ACC112 (cell line): ENCODE measurements at regions not wholly inside any gene's neighbourhood (a gene's known extent, or its start where the extent isn't known, plus 50 kb on each side); places are given as distances from the start of the nearest gene placed in this dataset.

ENCODE experiments used
- H2AFZ ChIP-seq: fragments of 200-600 bp; sonication (generic); one replicate; pipeline ENCODE4 v1.6.0; 2017; ENCODE audit warnings: antibody characterized with exemption, low read length; ENCODE audit not compliant: unreplicated experiment
- H3K27ac ChIP-seq: fragments of 200-600 bp; sonication (generic); 2 replicates; pipeline ENCODE4 v1.5.1; 2014; ENCODE audit warnings: low read depth, mild to moderate bottlenecking, antibody characterized with exemption, low read length, moderate library complexity
- H3K27me3 ChIP-seq: fragments of 200-600 bp; sonication (generic); 2 replicates; pipeline ENCODE4 v1.6.1; 2014; ENCODE audit warnings: mild to moderate bottlenecking, antibody characterized with exemption, low read length, moderate library complexity, mixed read lengths; ENCODE audit not compliant: insufficient read depth
- H3K36me3 ChIP-seq: fragments of 200-600 bp; sonication (generic); 2 replicates; pipeline ENCODE4 v1.6.1; 2016; ENCODE audit warnings: mild to moderate bottlenecking, antibody characterized with exemption, low read length, moderate library complexity, mixed read lengths; ENCODE audit not compliant: insufficient read depth
- H3K4me1 ChIP-seq: fragments of 200-600 bp; sonication (generic); one replicate; pipeline ENCODE4 v1.6.1; 2016; ENCODE audit warnings: low read length, mixed read lengths; ENCODE audit not compliant: insufficient read depth, unreplicated experiment, control insufficient read depth
- H3K4me3 ChIP-seq: fragments of 200-600 bp; sonication (generic); 2 replicates; pipeline ENCODE4 v1.5.1; 2014; ENCODE audit warnings: mild to moderate bottlenecking, low read depth, low read length
- H3K79me2 ChIP-seq: fragments of 200-600 bp; sonication (generic); one replicate; pipeline ENCODE4 v1.6.0; 2016; ENCODE audit warnings: low read length; ENCODE audit not compliant: control insufficient read depth, unreplicated experiment, insufficient read depth

DNA sequence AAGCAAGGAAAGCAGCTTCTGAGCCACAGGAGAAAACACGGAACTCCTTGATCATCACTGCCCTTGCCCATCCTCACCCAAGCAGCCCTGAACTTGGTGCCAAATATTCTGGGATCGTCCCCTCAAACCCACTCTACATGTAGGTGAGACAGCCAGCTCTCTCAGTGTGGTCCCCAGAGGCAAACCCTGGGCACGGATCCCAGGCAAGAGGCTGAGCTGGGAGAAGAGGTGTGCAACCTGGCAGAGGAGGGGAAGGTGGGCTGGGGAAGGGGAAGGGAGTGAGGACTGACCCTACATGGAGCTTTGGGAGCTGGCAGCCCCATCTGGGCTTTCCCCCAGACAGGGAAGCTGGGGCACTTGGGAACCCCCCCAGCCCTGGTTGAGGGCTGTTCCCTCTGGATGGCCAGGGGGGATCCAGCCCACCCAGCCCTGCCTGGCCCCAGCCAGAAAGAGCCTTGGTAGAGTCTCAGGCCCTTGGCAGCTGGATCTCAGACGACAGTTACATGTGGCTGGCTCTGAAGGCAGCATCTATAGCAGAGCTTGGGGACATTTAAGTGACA, 186.2 kb upstream of the CST7 start:
- Histone ChIP-seq H3K4me1 (no peaks in the 10 kb centered on the region), H3K27ac (no peak overlapping the region), H3K4me3 (no peak overlapping the region), H2AFZ (no peak overlapping the region), H3K36me3 (no peaks in the 10 kb centered on the region), H3K27me3 (peaks cover 17% of the 10 kb centered on the region), H3K79me2 (no peaks in the 10 kb centered on the region)

DNA sequence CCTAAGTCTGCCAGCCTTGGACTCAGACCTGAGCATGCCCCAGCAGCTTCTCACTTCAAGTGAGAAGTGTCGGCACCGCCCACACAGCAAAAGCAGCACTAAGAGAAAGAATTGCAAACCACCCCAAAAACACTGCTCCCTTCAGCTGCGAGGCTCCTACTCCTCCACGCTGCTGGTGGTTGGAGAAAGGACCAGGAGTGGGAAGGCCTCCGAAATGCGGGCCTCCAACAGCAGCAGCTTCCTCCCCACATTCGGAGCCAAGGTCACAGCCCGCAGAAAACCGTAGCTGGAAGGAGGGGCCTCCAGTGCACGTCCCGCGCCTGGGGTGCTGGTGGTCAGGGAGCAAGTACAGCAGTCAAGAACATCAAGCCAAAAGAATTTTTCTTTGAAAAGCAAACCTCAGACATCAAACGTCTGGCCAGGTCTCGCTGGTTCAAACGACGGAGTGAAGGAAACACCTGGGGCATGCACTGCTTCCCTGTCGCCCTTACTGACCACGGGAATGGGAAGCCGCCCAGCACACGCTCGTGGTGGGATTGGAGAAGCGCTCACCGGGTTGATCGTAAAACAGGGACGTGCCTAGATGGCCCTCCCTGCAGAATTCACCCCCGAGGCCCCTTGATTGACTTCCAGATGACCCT, 185.6 kb upstream of the CST7 start:
- peaks cover 14% of the 10 kb centered on the region for H3K27me3 ChIP-seq
- H3K27ac ChIP-seq, result no peak overlapping the region
- no peaks in the 10 kb centered on the region for H3K4me1 ChIP-seq
- no peaks in the 10 kb centered on the region for H3K79me2 ChIP-seq
- no peak overlapping the region for H3K4me3 ChIP-seq
- no peak overlapping the region for H2AFZ ChIP-seq
- H3K36me3 ChIP-seq, result no peaks in the 10 kb centered on the region

DNA sequence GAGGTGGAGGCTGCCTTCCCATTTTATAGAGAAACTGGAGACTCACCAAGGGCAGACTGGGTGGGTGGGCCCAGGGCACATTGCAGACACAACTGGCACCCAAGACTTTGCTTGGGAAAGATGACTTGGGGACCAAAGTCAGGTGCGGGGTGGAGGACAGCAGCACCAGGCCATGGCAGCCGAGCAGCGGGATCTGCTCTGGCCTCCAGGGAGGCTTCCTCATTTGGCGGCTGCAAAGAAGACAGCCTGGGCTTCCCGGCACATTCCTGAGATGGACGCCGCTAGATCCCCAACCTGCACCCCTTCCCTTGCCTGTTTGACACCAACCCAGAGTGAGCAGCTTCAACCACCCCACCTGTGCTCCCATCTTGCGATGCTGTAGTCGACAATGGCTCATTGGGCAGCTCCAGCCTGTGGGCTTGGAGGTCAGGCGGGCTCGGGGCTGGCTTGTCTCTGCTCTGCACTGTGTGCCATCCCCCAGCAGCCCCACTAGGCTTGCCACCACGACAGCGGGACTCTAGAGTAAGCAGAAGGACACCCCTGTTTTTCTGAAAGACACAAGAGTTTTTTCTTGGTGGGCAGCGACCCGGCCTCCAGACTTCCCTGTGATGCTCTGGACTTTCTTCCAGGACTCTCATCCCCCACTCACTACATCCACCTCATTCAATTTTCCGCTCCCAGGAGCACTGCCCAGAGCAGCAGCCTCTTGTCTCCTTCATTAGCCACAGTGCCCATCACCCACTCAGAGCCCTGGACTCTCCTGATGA, 184.9 kb upstream of the CST7 start:
- no peaks in the 10 kb centered on the region for H3K79me2 ChIP-seq
- H3K36me3 ChIP-seq, result no peaks in the 10 kb centered on the region
- H3K4me1 ChIP-seq, result no peaks in the 10 kb centered on the region
- no peak overlapping the region for H2AFZ ChIP-seq
- H3K27me3 ChIP-seq, result peaks cover 8% of the 10 kb centered on the region; the same call in 1 of the 2 replicates
- H3K27ac ChIP-seq, result no peak overlapping the region
- H3K4me3 ChIP-seq, result no peak overlapping the region

DNA sequence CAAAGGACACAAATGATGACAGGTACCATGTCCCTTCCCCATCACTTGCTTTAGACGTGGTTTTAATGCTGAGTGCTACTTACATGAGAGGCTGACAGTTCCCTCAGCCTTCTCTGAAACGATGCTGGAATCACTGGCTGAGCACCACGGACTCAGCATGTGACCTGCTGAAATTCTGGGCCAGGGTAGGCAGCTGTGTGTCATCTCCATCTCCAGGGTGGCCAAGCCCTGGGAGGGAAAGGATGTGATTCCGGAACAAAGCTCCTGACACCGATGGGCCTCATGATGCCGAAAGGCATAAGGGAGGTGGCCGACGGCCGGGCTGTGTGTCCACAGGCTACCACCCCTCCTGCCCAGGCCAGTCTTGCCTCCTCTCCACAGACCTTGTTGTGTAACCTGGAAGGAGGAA, 184.3 kb upstream of the CST7 start:
- H3K4me1 ChIP-seq, result no peaks in the 10 kb centered on the region
- H3K27ac ChIP-seq, result no peak overlapping the region
- no peak overlapping the region for H2AFZ ChIP-seq
- H3K79me2 ChIP-seq, result no peaks in the 10 kb centered on the region
- H3K27me3 ChIP-seq, result peaks cover 7% of the 10 kb centered on the region; the same call in 1 of the 2 replicates
- H3K36me3 ChIP-seq, result no peaks in the 10 kb centered on the region
- no peak overlapping the region for H3K4me3 ChIP-seq

DNA sequence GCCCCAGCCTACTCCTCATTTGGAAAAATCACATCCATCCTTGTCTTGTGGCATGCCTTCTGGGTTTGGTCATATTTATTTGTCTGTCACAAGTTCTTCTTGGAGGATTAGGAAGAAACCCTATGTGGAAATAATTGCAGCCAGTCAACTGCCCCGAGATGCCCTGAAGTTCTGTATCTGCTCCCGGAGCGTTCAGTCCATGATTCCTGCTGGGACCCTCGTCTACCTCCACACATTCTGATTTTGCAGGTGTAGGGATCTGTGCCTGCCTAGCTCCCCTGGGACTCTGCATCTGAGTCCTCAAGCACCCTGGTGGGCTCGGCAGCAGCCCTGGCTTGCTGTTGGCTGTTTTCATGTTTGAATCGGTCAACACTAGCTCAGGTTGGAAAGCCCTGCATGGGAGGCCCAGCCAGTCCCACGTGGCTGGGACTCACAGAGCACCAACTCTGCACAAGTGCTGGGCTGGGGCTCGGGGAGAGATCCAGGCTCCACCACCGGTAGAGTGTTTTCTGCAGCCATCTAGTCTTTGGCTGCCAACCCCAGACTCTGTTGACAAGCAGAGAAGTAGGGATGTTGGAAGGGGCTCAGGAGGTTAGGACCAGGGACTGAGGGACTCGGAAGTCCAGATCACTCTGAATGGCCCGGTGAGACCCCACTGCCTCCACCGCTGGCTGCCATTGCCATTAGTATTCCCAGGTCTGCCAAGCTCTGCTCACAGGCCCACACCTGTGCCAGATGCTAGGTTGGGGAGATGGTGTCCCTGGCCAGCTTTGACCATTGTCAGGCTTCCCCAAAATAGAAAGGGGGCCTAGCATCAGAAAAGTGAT, 183.5 kb upstream of the CST7 start:
- no peaks in the 10 kb centered on the region for H3K4me1 ChIP-seq
- no peaks in the 10 kb centered on the region for H3K79me2 ChIP-seq
- H2AFZ ChIP-seq, result no peak overlapping the region
- no peaks in the 10 kb centered on the region for H3K27me3 ChIP-seq
- H3K4me3 ChIP-seq, result no peak overlapping the region
- no peak overlapping the region for H3K27ac ChIP-seq
- no peaks in the 10 kb centered on the region for H3K36me3 ChIP-seq

DNA sequence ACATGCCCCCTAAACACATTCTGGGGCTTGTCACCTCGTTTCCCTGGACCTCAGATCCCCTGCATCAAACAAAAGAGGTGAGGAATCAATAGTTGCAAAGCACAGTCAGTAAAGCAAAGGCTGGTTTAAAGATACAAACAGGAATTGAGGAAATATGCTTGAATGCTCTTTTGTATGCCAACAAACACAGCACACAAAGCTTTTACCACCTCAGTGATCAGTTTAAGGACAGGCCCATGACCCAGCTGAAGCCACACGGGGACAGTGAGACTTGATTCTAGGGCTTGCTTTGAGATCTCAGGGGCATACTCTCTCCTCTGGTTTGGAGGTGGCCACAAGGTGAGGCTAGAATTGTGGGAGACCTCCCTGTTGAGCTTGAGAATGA, 182.9 kb upstream of the CST7 start:
- Histone ChIP-seq H3K4me1 (no peaks in the 10 kb centered on the region), H3K4me3 (no peak overlapping the region), H3K27ac (no peak overlapping the region), H2AFZ (no peak overlapping the region), H3K36me3 (no peaks in the 10 kb centered on the region), H3K79me2 (no peaks in the 10 kb centered on the region), H3K27me3 (no peaks in the 10 kb centered on the region)

DNA sequence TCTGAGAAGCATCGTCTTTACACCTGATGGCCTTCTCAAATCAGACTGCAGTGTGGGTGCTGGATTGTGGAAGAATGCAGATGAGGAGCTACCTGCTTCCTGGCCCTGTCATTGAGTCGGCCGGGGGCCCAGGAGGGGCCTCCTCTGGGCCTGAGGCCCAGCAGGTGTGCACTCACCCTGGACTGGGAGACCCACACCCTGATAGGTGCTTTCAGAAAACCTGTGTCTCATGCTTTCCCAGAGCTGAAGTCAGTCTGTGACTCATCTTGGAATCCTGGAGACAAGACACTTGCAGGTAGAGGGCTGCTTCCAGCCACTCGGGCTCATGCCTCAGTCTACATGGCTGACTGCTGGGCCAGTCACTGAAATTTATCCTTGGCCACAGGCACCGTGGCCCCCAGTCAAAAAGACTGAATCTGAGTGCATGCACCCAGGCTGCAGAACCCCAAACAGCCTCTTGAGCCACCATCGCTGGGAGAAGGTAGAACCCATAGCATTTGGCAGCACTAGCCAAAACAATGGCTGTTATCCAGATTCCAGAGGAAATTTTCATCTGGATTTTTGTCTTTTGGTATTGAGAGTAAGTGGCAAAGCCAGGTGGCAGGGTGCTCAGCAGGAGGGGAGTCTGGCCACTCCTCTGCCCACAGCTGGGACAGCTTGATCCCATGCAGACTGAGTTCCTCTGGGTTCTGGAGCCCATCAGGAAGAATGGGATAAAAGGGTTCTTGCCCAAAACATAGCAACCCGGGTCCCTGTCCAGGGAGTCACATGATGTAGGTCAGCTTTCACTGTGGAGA, 182.0 kb upstream of the CST7 start:
- Histone ChIP-seq H3K79me2 (no peaks in the 10 kb centered on the region), H3K27ac (no peak overlapping the region), H3K4me3 (no peak overlapping the region), H2AFZ (no peak overlapping the region), H3K36me3 (no peaks in the 10 kb centered on the region), H3K27me3 (no peaks in the 10 kb centered on the region), H3K4me1 (no peaks in the 10 kb centered on the region)

DNA sequence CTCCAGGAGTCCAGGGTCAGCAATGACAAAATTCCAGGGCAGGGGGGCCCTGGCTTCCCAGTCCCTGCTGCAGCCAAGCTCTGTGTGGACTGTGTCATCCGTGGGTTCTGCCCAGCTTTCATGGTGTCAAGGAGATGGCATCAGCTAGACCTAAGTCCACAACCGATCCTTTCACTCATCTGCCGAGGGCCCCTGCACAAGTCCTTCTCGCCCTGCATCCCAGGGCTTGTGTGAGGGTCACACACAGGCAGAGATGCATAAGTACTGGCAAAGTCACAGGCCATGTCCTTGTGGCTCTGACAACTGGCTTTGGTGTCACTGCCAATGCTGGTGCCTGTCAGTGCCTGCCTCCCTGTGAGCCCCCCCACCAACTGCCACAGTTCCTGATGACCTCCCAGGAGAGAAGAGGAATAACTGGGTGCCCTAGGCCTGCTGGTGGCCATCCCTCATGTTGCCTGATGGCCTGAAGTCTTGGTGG, 181.4 kb upstream of the CST7 start:
- H3K27ac ChIP-seq, result no peak overlapping the region
- H3K27me3 ChIP-seq, result no peaks in the 10 kb centered on the region
- no peaks in the 10 kb centered on the region for H3K79me2 ChIP-seq
- no peaks in the 10 kb centered on the region for H3K4me1 ChIP-seq
- H3K36me3 ChIP-seq, result no peaks in the 10 kb centered on the region
- no peak overlapping the region for H3K4me3 ChIP-seq
- no peak overlapping the region for H2AFZ ChIP-seq

DNA sequence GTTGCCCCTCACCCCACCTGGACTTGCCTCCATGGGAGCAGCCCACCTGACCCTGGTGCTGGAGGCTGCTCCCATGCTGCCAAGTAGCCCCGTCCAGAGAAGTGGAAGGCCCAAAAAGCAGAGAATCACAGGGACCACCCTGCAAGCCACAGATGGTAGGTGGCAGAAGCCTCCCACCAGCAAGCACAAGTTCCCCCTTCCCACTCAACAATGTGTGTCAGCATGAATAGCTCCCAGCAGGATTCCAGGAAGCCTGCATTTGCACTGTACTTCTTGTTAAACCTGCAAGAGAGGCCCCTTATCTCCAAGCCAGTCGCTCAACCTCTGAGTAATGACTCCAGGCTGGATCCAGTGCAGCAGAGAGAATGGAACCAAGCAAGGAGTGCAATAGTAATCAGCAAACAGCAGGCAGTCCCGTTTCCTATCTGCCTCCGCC, 180.8 kb upstream of the CST7 start:
- H2AFZ ChIP-seq, result no peak overlapping the region
- H3K36me3 ChIP-seq, result no peaks in the 10 kb centered on the region
- no peaks in the 10 kb centered on the region for H3K27me3 ChIP-seq
- H3K79me2 ChIP-seq, result no peaks in the 10 kb centered on the region
- H3K4me1 ChIP-seq, result peaks cover 3% of the 10 kb centered on the region
- no peak overlapping the region for H3K4me3 ChIP-seq
- H3K27ac ChIP-seq, result no peak overlapping the region
